ENCODE measurements at regions not wholly inside any gene's neighbourhood (a gene's known extent, or its start where the extent isn't known, plus 50 kb on each side); places are given as distances from the start of the nearest gene placed in this dataset.

- H3K27ac ChIP-seq (ENCODE audit: low read length) = no peak overlapping the region
- no peaks in the 10 kb centered on the region for H3K4me1 ChIP-seq (ENCODE audit: low read length)
- no peak overlapping the region for H3K4me3 ChIP-seq (ENCODE audit: low read length)
- H3K9ac ChIP-seq (ENCODE audit: low read length) = no peak overlapping the region
- no peaks in the 10 kb centered on the region for H3K9me3 ChIP-seq (replicated peaks; ENCODE audit: insufficient read depth, low read length)
- no peaks in the 10 kb centered on the region for H3K9me2 ChIP-seq (replicated peaks; ENCODE audit: insufficient read depth, low read length)
- DNase-seq = no peak
- H4K20me1 ChIP-seq (ENCODE audit: insufficient read depth, low read length) = no peaks in the 10 kb centered on the region
- H3K27me3 ChIP-seq (replicated peaks; ENCODE audit: insufficient read depth, low read length) = no peaks in the 10 kb centered on the region
- no peaks in the 10 kb centered on the region for H3K36me3 ChIP-seq (replicated peaks; ENCODE audit: insufficient read depth, low read length)
- no peaks in the 10 kb centered on the region for H3K79me2 ChIP-seq (ENCODE audit: low read length)
- no peak overlapping the region for H2AFZ ChIP-seq (ENCODE audit: low read length)
- H3K4me2 ChIP-seq (ENCODE audit: low read depth, low read length) = no peak overlapping the region
- TF ChIP-seq, protein P1, sequence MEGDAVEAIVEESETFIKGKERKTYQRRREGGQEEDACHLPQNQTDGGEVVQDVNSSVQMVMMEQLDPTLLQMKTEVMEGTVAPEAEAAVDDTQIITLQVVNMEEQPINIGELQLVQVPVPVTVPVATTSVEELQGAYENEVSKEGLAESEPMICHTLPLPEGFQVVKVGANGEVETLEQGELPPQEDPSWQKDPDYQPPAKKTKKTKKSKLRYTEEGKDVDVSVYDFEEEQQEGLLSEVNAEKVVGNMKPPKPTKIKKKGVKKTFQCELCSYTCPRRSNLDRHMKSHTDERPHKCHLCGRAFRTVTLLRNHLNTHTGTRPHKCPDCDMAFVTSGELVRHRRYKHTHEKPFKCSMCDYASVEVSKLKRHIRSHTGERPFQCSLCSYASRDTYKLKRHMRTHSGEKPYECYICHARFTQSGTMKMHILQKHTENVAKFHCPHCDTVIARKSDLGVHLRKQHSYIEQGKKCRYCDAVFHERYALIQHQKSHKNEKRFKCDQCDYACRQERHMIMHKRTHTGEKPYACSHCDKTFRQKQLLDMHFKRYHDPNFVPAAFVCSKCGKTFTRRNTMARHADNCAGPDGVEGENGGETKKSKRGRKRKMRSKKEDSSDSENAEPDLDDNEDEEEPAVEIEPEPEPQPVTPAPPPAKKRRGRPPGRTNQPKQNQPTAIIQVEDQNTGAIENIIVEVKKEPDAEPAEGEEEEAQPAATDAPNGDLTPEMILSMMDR (IDR thresholded peaks at IDR 0.05; ENCODE audit: low read length) = no peak
- TF ChIP-seq EZH2phosphoT487 (IDR thresholded peaks at IDR 0.05; ENCODE audit: low read length) (no peak), EZH2 (optimal IDR thresholded peaks at IDR 0.05; ENCODE audit: low read depth, low read length) (no peak)
- H3F3A ChIP-seq (ENCODE audit: insufficient read depth, low read length) = no peaks in the 10 kb centered on the region
Measured at GRCh38 chr5:122523776-122524175, 211.7 kb downstream of the SNCAIP start.

GRCh38 chr5:122527547-122527946, 215.5 kb downstream of the SNCAIP start:
- Histone ChIP-seq H3K36me3 (replicated peaks; ENCODE audit: insufficient read depth, low read length) (no peaks in the 10 kb centered on the region), H3K4me3 (ENCODE audit: low read length) (no peak overlapping the region), H3K27ac (ENCODE audit: low read length) (no peak overlapping the region), H3K4me1 (ENCODE audit: low read length) (no peaks in the 10 kb centered on the region), H3K79me2 (ENCODE audit: low read length) (no peaks in the 10 kb centered on the region), H3K27me3 (replicated peaks; ENCODE audit: insufficient read depth, low read length) (no peaks in the 10 kb centered on the region), H3K9me2 (replicated peaks; ENCODE audit: insufficient read depth, low read length) (no peaks in the 10 kb centered on the region), H3K4me2 (ENCODE audit: low read depth, low read length) (no peak overlapping the region), H3K9me3 (replicated peaks; ENCODE audit: insufficient read depth, low read length) (no peaks in the 10 kb centered on the region), H2AFZ (ENCODE audit: low read length) (no peak overlapping the region), H3F3A (ENCODE audit: insufficient read depth, low read length) (no peaks in the 10 kb centered on the region), H3K9ac (ENCODE audit: low read length) (no peak overlapping the region), H4K20me1 (ENCODE audit: insufficient read depth, low read length) (no peaks in the 10 kb centered on the region)
- TF ChIP-seq EZH2phosphoT487 (IDR thresholded peaks at IDR 0.05; ENCODE audit: low read length) (no peak), EZH2 (optimal IDR thresholded peaks at IDR 0.05; ENCODE audit: low read depth, low read length) (no peak)
- TF ChIP-seq, protein P1 (IDR thresholded peaks at IDR 0.05; ENCODE audit: low read length) = no peak
- DNase-seq = no peak

- H3K36me3 ChIP-seq (replicated peaks; ENCODE audit: insufficient read depth, low read length) = no peaks in the 10 kb centered on the region
- H3K4me1 ChIP-seq (ENCODE audit: low read length) = no peaks in the 10 kb centered on the region
- H3K9me3 ChIP-seq (replicated peaks; ENCODE audit: insufficient read depth, low read length) = no peaks in the 10 kb centered on the region
- H4K20me1 ChIP-seq (ENCODE audit: insufficient read depth, low read length) = no peaks in the 10 kb centered on the region
- H3K27me3 ChIP-seq (replicated peaks; ENCODE audit: insufficient read depth, low read length) = no peaks in the 10 kb centered on the region
- no peak for TF ChIP-seq EZH2phosphoT487 (IDR thresholded peaks at IDR 0.05; ENCODE audit: low read length)
- no peak overlapping the region for H2AFZ ChIP-seq (ENCODE audit: low read length)
- H3K27ac ChIP-seq (ENCODE audit: low read length) = no peak overlapping the region
- no peak overlapping the region for H3K4me2 ChIP-seq (ENCODE audit: low read depth, low read length)
- H3F3A ChIP-seq (ENCODE audit: insufficient read depth, low read length) = no peaks in the 10 kb centered on the region
- no peaks in the 10 kb centered on the region for H3K79me2 ChIP-seq (ENCODE audit: low read length)
- H3K9me2 ChIP-seq (replicated peaks; ENCODE audit: insufficient read depth, low read length) = no peaks in the 10 kb centered on the region
- no peak overlapping the region for H3K9ac ChIP-seq (ENCODE audit: low read length)
- no peak overlapping the region for H3K4me3 ChIP-seq (ENCODE audit: low read length)
- no peak for DNase-seq
Measured at GRCh38 chr5:122532035-122532434, 220.0 kb downstream of the SNCAIP start.

DNA sequence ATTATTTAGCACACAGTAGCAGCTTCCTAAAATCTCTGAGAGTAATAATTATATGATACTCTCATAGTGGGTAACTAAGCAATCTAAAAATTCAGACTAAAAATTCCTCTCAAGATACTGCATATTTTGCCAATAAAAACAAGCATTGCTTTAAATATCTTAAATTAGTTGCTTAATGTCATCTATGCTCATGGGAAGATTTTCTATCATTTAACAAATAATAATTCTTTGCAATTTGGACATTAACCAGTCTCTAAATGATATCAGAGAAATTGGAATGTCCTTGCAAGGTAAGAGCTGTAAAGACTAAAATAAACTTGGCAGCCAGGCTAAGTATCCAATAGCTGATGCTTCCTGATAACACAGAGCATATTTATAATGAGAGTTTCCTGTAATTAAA, 221.8 kb downstream of the SNCAIP start:
- Histone ChIP-seq H3K79me2 (ENCODE audit: low read length) (no peaks in the 10 kb centered on the region), H3K9ac (ENCODE audit: low read length) (no peak overlapping the region), H3F3A (ENCODE audit: insufficient read depth, low read length) (no peaks in the 10 kb centered on the region), H2AFZ (ENCODE audit: low read length) (no peak overlapping the region), H3K4me1 (ENCODE audit: low read length) (no peaks in the 10 kb centered on the region), H3K9me2 (replicated peaks; ENCODE audit: insufficient read depth, low read length) (no peaks in the 10 kb centered on the region), H3K4me3 (ENCODE audit: low read length) (no peak overlapping the region), H3K27ac (ENCODE audit: low read length) (no peak overlapping the region), H3K36me3 (replicated peaks; ENCODE audit: insufficient read depth, low read length) (no peaks in the 10 kb centered on the region), H4K20me1 (ENCODE audit: insufficient read depth, low read length) (no peaks in the 10 kb centered on the region), H3K27me3 (replicated peaks; ENCODE audit: insufficient read depth, low read length) (no peaks in the 10 kb centered on the region), H3K9me3 (replicated peaks; ENCODE audit: insufficient read depth, low read length) (no peaks in the 10 kb centered on the region), H3K4me2 (ENCODE audit: low read depth, low read length) (no peak overlapping the region)
- TF ChIP-seq EZH2phosphoT487 (IDR thresholded peaks at IDR 0.05; ENCODE audit: low read length) = no peak
- TF ChIP-seq, protein P1 (IDR thresholded peaks at IDR 0.05; ENCODE audit: low read length) = no peak
- no peak for TF ChIP-seq EZH2 (optimal IDR thresholded peaks at IDR 0.05; ENCODE audit: low read depth, low read length)
- DNase-seq = no peak

All from MM.1S (cell line).